Stimulated activated CD4-positive, alpha-beta T cell treated with anti-CD3 and anti-CD28 coated beads, Interleukin-1b, Interleukin-23, amount 100 ng/mL, for 48 hours (primary cell): ENCODE measurements at regions not wholly inside any gene's neighbourhood (a gene's known extent, or its start where the extent isn't known, plus 50 kb on each side); places are given as distances from the start of the nearest gene placed in this dataset.
"Not testable (repeated sequence)": the region's sequence is repeated elsewhere in the genome, so short reads cannot be mapped to it uniquely, and the experiment has no call there.

Source experiments
- DNase-seq: peaks from one replicate; pipeline ENCODE4 v3.0.0-alpha.2; 2020

DNA sequence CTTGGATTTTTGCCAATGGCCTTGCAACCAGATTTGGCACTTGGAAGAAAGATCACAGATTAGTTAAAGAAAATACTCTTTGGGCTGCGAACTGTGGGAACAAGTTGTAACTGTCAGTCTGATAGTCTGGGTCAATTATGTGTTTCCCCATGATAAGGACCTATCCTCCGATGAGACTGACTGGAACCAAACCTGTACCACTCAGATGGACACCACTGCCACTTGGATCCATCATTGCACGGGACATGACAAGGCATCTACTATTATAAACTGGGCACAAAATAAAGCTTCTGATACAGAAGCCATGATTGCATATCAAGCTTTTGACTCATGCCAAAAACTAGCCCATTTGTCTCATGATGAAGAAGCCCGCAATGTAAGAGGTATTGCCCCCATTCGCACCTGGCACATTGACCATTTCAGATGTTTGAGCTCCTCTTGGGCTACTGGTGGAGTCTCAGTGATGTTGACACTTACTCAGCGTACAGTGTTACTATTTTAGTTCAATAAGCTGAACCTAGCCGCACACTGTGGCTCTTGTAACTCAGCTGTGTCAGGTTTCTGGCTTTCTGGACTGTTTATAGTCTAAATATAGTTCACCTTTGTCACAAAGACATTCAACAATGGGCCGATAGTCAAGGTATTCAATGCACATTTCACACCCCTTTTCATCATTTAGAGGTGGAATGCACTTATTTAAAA, 179.8 kb upstream of the RBBP8 start:
- no peak for DNase-seq

DNA sequence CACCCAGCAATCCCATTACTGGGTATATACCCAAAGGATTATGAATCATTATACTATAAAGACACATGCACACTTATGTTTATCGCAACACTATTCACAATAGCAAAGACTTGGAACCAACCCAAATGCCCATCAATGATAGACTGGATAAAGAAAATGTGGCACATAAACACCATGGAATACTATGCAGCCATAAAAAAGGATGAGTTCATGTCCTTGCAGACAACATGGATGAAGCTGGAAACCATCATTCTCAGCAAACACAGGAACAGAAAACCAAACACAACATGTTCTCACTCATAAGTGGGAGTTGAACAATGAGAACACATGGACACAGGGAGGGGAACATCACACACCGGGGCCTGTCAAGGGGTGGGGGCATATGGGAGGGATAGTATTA, 169.1 kb upstream of the RBBP8 start:
- not testable (repeated sequence) for DNase-seq

DNA sequence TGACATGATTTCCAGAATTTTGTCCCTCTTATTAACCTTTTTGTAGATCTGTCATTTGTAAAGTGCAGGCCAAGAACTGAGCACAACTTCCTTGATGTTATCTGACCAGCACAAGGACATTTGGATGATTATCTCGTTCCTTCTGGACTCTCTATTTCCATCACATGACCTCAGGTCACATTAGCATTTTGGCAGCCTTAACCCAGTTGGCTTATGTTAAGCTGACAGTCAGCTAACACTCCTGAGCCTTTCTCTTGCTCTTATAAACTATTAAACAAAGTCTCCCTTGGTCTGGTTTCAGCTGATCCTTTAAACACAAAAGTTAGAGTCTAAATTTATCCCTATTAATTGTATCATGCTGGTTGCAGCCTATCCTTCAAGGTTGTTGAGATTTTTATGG, 167.2 kb upstream of the RBBP8 start:
- DNase-seq, result no peak

DNA sequence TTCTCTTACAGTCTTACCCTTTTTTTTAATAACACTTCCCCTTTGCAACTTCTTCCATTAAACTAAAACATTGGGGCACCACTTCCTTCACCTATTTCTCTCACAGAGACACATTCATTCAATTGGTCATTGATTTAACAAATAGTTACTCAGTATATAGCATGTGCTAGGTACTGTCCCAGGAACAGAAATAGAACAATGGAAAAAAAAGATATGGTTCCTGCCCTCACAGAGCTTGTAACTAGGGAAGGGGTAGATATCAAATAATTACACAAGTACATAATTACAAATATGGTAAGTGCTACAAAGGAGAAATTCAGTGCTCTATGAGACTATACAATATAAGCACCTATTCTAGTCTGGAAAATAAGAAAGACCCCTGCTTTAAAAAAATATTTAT, 165.5 kb upstream of the RBBP8 start:
- no peak for DNase-seq

DNA sequence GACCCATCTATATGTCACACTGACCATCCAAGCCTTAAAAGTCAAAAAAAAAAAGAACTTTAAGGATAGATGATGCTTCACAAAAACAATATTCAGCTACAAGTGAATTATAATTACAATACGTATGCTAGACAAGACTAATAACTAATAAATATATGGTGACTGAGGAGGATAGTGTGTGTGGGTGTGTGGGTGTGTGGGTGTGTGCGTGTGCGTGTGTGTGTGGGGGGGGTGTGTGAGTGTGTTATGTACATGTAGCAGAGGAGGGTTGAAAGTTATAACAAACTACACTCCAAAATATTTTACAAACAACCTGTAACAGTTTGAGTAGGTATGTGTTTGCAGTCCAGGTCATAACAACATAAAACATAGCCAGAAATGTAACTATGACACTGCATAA, 159.2 kb upstream of the RBBP8 start:
- no peak for DNase-seq

DNA sequence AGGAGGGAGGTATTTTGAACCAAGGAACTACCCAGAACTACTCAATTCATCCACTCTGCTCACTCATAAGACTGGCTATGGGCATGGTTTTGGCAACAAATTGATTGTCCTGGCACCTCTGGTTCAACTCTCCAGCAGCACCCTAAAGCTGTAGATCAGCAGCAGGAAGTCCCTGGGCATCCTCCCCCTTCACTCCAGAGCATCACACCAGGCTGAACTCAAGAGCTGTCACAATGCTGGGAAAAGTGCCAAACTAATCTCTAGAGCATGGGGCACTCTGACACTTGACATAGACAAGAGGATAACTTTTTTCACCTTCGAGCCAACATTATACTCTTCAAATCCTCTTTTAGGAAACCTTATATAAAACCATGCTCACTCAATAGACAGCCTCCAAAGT, 154.1 kb upstream of the RBBP8 start:
- DNase-seq, result no peak

DNA sequence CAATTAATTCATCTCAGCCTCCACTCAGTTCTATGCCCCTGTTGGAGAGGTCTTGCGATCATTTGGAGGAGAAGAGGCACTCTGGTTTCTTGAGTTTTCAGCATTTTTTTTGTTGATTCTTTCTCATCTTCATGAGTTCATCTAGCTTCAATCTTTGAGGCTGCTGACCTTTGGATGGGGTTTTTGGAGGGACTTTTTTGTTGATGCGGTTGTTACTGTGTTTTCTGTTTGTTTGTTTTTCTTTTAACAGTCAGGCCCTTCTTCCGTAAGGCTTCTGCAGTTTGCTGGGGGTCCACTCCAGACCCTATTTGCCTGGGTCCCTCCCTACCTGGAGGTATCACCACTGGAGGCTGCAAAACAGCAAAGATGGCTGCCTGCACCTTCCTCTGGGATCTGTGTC, 149.9 kb upstream of the RBBP8 start:
- no peak for DNase-seq

DNA sequence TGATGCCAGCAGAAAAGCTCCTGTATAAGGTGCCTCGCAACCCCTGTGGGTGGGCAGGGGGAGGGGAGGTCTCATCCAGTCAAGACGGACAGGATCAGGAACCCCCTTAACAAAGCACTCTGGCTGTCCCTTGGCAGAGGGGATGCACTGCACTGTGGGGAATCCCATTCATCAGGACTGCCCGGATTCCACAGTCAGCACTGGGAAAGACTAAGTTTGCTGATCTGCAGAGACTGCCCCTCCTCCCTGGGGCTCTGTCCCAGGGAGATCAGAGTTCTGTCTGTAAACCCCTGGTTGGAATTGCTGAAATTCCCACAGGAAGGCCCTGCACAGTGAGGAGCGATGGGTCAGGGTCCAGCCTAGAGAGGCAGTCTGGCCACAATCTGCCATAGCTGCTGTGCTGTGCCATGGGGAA, 149.5 kb upstream of the RBBP8 start:
- no peak for DNase-seq

DNA sequence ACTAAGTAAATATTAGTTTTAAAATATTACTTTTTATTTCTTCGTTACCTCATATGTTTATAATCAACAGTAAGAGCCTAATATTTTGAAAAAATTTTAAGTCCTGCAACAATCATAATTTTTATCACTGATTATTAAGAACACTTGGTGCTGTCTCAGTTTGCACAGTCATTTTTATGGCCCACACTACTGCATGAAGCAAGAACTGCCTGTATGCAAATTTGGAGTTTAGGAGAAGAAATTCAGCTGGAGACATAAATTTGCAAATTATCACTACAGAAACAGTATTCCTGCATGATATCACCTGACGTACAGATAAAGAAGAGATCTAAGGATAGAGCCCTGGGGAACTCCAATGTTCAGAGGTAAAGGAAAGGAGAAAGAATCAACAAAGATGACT, 144.1 kb upstream of the RBBP8 start:
- no peak for DNase-seq

DNA sequence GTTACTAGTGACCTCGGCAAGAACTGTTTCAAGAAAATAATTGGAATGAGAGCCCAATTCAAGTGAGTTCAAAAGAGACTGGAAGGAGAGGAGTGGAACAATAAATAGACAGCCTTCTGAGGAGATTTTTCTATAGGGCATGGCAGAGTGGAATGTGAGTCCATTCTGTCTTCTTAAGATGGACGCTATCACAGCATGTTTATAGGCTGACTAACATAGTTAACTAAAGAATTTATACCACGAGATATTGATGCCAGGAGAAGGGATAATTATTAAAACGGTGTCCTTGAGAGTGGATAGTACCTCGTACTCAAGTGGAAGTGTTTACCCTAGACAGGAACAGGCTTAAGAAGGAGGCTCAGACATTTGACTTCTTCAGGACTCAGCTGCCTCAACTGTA, 143.5 kb upstream of the RBBP8 start:
- DNase-seq, result no peak

DNA sequence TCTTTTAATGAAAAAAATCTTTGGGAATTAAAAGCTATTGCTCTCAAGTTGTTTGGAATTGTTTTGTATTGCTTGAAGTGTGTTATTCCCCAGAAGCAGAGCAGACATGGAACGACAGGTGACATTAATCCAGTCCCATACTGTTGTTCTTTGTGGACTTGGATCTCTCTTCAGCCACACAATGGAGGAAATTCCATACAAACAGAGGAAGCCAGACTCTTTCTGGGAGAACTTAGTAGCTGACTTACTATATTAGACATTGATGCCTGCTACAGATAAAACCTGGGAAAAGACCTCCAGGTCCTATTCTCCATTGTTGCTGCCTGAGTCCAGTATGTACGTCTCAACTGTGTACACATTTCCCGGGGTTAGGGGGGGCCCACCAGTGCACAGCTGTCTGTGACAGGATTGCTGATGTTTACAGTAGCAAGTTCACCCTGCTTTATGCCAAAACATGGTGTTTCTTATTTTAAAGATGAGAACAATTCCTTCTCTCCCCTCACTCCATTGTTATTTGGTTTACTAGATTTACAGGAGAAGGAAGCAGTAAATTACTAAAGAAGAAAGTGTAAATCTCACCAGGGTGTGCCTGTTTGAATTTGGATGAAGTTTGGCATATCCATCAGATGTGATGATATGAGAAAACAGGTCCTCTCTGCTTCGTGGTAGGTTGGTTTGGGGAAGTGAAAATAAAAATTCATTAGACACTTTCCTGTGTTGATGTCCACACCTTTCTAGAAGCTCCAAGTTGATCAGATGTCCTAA, 142.4 kb upstream of the RBBP8 start:
- no peak for DNase-seq

DNA sequence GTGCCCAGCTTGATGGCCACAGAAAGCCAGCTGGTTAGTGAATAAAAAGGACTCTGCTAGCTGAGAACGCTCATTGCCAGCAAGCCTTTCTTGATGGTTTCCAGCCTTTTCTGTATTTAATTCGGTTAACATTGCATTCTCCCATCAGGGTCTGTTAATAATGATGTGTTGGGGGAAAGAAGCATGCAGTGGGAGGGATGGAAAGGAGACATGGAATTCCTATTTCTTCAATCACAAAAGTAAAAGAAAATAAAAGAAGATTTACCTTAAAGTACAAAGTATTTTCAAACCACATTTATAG, 141.9 kb upstream of the RBBP8 start:
- DNase-seq, result no peak

DNA sequence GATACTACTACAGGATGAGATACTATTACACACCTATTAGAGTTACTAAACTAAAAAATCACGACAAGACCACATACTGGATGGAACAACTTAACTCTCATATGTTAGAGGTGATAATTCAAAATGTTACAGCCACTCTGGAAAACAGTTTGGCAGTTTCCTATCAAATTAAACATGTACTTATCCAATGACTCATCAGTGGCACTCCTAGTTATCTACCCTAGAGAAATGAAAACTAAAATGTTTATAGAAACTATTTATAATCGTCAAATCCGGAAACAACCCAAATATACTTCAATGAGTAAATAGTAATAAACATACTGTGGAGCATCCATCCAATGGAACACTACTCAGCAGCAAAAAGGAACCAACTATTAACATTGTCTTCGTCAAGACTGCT, 137.0 kb upstream of the RBBP8 start:
- DNase-seq, result no peak

DNA sequence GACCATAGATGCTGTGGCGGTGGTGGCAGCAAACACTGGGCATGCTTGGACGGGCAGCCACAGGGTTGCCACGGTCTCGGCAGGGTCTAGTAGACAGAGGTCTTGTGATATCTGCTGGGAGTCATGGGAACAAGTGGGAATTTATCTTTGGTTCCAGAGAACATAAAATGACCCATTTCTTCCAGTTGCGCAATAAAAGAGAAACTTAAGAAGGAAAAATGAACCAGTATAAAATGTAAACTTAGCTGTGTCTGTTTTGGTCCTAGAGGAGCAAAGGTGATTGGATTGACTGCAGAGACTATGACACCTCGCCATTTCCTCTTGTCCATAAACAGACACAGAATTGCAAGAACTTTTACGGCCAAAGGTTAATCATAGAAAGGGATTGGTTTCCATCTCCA, 132.6 kb upstream of the RBBP8 start:
- no peak for DNase-seq

DNA sequence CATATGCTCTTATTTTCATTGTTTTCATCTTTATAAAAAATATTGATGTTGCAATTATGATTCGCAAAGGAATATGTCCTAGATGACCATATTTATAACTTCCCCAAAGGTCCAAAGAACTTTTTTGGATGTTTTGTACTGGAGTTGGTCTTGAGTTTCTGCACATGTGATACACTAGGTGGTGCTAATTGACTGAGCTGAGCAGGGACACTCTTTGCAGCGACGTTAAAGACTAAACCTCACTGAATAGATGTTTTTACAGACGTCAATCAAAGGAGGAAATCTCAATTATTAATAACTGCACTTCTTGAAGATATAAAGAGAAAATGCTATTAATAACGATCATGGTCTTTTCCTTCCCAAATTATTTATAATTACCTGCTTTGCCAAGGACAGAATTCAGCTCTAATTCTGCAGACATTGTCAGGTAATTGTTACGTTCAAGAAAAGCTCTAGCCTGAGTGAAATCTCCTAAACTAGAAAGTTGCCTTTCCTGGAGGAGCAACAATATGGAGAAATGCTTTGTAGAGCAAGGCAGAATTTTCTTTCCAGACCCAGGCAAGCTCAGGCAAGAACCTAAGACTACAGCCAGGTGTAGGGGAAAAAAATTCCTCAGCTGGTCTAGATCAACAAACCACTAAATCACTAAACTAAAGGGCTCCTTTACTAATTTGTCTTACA, 119.3 kb upstream of the RBBP8 start:
- no peak for DNase-seq

DNA sequence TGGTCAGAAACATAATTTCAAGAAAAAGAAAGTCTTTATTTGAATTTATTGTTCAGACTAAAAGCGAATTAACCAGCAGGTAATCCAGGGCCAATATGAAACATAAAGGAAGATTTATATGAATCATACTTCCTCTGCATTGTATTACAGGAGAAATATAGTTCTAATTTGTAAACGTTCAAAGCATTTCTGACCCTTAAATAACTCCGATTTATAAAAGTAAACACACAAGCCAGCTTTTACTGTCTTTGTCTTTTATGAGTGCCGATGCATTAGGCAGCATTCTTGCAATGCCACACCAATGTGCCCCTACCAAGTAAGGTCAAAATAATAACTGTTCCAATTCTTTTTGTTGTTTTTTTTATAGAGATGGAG, 118.8 kb upstream of the RBBP8 start:
- DNase-seq, result no peak

DNA sequence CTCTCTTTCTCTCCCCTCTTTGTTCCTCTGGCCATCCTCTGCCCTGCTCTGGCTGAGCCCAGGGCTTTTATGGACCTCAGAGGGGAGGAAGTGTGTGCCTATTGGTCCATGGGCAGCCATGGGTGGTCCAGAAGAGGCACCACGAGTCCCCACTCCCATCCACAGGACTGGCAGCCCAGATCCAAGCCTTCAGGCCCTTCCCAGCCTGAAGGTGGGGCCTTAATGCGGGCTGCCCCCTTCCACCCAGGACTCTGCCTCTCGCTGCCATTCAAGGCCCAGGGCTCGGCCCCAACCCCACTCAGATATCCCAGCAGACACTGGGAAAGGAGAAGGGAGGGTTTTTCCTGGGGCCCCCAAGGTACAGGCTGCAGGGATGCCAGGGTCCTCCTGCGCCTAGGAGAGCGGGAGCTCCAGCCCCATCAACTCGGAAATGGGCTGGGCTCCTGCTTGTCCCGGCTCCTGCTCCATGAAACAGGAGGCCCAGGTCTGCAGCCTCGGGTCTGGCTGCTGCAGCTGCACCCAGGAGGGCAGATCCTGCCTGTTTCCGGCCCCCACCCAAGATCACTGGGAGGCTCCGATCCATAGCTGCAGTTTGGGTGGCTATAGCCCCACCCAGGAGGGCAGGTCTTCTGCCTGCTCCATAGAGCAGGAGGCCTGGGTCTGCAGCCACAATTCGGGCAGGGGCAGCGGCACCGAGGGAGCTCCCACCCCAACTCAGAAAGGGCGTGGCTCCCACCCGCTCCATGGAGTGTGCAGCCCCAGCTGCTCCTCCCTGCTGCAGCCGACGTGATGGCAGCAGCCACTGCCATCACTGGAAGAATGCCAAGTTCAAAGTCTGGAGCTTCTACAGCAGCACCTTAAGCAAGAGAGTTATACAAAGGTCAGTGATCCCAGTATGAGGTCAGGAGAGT, 116.6 kb upstream of the RBBP8 start:
- DNase-seq, result no peak

DNA sequence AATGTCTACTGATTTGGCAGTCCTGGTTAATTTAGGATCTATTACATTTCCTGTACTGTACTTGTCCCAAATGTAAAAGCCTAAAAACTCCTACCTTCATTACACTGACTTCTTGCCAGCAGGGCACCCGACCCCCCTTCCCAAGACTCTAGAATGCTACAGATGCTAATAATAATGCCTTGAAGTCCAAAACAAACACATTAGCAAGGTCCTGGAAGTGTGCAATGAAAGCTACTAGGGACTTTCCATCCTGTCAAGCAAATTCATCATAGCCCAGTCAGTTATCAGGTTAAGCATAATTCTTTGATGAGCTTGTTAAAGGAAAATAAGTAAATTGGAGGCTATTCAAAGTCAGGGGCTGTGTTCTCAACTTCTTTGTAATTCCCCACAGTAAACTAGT, 115.3 kb upstream of the RBBP8 start:
- no peak for DNase-seq

DNA sequence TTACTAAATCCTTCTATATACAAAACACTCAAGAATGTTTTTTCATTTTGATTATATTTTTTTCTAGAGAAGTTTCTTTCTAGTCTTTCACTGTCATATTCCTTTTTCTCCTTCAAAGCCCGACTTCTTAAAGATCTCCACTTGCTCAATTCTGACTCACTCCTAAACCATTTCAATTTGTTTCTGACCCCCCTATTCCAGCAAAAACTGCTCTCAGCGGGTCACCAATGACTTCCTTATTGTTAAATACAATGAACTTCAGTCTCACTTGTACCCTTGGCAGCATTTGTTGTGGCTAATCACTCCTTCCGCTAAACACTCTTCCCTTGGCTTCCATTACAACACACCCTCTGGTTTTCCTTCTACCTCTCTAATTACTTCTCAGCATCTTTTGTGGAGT, 111.1 kb upstream of the RBBP8 start:
- no peak for DNase-seq

DNA sequence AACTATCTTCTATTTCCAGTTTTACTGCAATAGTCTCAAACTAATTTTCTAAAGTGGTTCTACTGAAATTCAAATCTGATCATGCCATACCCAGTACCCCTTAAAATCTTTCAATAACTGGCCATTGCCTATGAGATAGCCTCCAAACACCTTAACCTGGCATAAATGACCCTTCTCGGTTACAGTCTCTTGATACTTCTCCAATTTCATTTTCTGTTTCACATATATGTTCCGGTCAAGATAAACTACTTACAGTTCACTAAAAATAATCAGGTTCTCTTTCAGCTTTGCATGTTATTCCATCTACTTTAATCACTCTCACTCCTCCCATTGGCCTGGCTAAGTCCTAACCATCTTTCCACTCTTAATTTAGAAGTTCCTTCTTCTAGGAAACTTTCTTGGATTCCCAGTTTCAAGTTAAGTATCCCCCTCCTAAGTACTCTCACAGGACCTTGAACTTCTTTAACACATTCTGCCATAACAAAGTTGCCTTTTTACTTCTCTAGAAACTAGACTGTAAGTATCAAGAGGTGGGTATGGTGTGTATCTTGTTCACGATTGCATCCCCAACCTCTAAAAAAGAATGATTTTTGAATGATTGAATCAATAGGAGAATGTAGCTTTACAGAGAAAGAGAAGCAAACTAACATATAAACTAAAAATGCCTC, 110.2 kb upstream of the RBBP8 start:
- DNase-seq, result no peak

DNA sequence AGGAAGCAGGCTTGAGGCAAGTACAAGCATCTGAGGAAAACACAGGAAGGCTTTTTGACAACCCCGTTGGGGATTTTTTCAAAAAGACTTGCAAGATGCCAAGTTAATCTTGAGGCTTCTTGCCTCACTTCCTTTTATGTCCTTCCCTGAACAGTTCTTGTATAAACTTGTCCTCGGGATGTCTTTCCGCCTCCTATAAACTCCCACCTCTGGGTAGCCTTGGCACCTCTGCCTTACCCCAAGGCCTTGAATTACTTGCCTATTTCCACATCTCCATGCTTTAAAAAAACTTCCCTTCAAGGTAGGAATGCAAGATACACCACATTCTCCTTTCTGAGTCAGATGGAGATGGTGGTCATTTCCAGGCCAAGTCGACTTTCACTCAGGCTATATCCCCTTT, 106.4 kb upstream of the RBBP8 start:
- DNase-seq, result no peak

DNA sequence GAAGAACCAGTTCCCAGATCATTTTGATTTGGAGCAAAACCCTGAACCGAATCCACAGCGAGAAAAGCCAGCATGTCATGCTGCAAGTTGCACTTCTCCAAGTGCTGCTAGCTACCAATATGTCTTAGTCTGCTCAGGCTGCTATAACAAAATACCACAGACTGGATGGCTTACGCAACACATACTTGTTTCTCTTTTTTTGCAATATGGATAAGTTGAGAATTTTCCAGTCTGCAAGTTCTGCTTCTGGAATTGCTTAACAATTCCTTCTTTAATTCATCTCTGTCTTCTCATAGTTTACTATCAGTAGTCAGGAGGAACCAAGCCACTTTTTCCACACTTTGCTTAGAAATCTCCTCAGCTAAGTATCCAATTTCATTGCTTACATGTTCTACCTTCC, 105.9 kb upstream of the RBBP8 start:
- no peak for DNase-seq

DNA sequence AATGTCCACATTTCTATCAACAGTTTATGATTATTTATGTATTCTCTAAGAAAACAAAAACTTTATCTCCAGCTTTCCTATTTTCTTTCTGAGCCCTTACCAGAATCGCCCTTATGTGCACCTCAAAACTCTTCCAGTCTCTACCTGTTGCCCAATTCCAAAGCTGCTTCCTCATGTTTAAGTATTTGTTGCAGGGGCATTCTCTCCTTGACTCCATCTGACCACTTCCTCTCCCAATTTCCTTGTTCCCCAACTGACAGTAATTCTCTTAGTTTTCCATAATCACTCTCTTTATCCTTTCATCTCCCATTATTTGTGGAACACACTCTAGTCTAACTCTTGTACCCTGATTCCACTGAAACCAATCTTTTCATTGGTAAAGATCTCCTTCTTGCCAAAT, 105.4 kb upstream of the RBBP8 start:
- no peak for DNase-seq
